HG02970 (cell line): ENCODE measurements at regions not wholly inside any gene's neighbourhood (a gene's known extent, or its start where the extent isn't known, plus 50 kb on each side); places are given as distances from the start of the nearest gene placed in this dataset.
"Not testable (repeated sequence)": the region's sequence is repeated elsewhere in the genome, so short reads cannot be mapped to it uniquely, and the experiment has no call there.

ENCODE experiments used
- ATAC-seq: cut with Tn5 transposase; IDR thresholded peaks from one replicate; pipeline ENCODE4 v1.9.1; 2021; ENCODE audit warnings: mild to moderate bottlenecking, moderate library complexity, moderate number of reproducible peaks; ENCODE audit not compliant: unreplicated experiment, low FRiP score

DNA sequence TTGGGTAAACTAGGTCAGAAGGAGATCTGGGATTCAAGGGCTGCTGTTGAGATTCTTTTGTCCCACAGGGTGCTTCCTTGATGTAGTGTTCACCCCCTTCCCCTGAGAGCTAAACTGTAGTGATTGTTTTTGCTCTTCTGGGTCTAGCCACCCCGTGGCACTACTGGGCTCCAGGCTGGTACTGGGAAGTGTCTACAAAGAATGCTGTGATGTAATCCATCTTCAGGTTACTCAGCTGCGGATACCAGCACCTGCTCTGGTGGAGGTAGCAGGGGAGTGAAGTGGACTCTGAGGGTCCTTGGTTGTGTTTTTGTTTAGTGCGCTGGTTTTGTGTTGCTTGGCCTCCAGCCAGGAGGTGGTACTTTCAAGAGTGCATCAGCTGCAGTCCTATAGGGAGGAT lies 365.5 kb downstream of the ZNF674 start:
- no peak for ATAC-seq

DNA sequence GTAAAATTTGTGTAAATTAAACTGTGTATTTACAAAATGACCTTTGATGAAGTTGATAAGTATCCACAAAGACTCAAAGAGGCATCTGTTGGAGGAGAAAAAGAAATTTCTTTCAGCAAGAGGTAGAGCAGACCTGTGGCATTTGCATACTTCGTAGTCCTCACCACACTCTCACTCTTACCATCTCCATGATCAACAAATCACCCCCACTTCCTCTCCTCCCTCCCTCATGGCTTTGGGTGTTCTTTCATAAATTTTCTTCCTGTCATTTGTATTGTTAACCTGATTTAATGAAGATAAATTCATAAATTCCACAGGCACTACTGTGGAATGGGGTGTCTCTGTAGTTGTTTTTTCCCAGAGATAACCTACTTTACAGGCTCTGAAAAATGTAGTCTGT lies 366.5 kb downstream of the ZNF674 start:
- no peak for ATAC-seq

DNA sequence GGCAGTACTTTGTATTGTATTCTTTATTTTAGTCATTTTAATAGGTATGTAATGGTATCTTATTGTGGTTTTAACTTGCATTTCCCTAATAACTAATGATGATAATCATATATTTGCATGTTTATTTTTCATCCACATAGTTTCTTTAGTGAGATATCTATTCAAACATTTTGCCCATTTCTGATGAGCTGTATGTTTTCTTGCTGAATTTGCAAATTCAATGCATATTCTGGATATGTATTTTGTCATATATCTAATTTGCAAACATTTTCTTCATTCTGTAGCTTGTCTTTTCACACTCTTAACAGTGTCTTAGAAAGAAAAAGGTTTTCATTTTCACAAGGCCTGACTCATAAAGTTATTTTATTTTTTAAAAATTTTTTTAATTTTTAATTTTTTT lies 372.1 kb downstream of the ZNF674 start:
- ATAC-seq, result no peak

DNA sequence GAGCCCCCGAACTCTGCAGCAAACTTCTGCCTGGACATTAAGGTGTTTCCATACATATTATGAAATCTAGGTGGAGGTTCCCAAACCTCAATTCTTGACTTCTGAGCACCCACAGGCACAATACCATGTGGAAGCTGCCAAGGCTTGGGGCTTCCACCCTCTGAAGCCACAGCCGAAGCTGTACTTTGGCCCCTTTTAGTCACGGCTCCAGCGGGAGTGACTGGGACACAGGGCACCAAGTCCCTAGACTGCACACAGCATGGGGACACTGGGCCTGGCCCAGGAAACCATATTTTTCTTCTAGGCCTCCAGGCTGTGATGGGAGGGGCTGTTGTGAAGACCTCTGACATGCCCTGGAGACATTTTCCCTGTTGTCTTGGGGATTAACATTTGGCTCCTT lies 373.8 kb downstream of the ZNF674 start:
- ATAC-seq, result not testable (repeated sequence)

DNA sequence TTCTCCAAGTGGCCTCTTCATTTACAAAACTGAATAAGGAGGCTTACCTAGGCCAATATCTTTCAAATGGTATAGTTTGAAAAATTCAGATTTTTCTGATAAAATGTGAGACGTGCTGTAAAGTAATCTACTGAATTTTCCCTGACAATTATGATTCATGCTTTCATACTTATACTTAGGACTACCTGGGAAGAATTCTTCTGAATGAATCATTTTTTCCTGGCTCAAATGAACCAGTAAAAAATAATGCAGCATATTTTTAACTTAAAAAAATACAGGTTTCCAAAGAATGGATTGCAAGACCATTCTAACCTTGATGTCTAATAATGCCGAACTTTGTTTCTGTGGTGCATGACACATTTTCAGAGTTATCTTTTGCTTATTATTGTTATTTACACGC lies 375.4 kb downstream of the ZNF674 start:
- ATAC-seq, result no peak

DNA sequence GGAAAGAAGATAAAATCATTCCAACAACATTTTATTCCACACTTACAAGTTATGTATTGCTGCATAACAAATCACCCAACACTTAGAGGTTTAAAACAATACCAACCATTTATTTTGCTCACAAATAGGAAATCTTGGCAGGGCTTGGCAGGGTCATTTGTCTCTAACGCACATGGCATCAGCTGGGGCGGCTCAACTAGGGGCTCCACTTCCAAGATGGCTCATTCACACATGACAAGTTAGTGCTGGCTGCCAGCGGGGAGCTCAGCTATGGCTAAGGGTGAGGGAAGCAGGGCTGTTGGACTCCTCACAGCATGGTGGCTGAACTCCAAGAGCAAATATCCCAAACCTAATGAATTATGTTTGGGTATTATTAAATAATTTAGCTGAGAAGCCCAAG lies 377.0 kb downstream of the ZNF674 start:
- no peak for ATAC-seq

DNA sequence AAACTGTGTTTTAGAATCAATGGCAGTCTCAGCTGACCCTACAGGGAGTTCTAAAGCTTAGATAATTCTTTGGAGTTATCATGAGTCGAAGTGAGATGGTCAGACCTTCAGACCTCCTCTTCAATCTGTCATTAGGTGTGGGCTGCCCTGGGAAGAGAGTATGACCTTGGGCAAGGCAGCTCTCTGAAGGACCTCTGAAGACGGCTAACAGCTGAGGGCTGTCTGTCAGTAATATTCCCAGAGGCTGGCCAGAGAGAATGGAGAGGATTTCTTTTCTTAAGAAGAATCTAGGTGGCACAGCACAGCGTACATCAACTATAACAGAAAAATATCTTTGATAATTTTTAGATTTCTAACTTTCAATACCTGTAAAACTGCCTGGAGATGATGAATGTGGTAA lies 379.4 kb downstream of the ZNF674 start:
- ATAC-seq, result no peak

DNA sequence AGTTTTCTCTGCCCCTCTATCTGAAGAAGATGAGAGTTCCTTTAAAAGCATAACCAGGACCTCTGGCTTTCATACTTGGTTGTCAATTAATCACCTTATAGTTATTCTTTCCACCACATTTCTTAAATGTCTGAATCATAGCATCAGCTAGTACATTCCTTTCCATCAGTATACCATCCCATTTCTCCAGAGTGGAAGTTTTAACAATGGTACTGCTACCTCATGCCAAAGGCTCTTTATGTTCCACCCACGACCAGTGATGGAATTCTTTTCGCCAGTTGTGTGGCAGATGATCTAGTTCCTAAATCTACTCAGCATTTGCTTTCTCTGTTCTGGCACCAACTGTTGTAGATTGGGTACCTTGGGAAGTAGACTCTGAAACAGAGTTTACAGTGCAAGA lies 379.8 kb downstream of the ZNF674 start:
- ATAC-seq, result no peak

DNA sequence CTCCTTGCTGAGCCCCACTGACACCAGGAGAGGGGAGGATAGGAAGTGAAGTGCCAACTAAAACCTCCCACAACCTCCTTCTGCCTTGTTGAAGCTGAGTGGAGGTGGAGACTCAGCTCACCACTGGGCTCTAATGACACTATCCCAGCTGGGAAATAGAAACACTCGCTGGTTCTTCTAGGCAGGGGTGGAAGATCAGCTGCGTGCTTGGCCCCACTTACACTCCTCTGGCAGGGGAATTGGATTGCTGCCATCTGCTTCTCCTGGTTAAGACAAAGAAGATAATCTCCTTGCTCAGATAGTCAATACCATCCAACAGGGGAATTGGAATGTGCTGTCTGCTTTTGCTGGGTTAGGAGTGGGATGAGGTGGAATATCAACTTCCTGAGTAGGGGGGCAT lies 392.5 kb downstream of the ZNF674 start:
- ATAC-seq, result no peak

DNA sequence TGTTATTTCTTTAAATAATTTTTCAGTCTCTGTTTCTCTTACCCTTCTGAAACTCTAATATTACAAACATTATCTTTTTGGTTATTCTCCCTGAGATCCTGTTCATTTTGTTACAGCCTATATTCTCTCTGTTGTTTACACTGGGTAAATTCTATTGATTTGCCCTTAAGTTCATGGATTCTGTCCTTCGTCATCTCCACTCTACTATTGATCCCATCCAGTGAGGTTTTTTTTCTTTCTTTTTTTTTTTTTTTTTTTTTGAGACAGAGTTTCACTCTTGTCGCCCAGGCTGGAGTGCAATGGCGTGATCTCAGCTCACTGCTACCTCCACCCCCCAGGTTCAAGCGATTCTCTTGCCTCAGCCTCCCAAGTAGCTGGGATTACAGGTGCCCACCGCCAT lies 393.9 kb downstream of the ZNF674 start:
- not testable (repeated sequence) for ATAC-seq

DNA sequence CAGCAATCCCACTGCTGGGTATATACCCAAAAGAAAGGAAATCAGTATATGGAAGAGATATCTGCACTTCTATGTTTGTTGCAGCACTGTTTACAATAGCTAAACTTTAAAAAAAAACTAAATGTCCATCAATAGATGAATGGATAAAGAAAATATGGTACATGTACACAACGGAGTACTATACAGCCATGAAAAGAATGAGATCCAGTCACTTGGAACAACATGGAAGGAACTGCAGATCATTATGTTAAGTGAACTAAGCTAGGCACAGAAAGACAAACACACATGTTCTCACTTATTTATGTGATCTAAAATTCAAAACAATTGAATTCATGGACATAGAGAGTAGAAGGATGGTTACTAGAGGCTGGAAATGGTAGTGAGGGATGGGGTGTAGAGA lies 400.7 kb downstream of the ZNF674 start:
- ATAC-seq, result no peak

DNA sequence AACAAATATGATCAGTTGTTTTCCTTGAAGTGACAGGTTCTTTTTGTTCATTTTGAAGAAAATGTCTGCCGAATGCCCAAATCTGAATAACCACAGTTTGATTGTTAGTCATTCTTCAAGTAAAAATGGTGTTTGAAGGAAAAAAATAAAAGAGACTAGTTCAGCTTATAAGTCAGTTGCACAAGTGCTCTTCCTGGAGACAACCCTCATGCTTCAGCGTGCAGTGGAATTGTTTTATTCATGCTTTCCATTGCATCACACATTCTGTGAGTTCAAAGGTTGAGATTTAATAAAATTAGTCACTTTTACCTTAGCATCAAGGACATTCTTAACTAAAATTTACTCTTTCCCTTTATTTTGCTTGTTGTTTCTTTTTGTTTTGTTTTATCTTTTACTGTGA lies 404.9 kb downstream of the ZNF674 start:
- ATAC-seq, result no peak

DNA sequence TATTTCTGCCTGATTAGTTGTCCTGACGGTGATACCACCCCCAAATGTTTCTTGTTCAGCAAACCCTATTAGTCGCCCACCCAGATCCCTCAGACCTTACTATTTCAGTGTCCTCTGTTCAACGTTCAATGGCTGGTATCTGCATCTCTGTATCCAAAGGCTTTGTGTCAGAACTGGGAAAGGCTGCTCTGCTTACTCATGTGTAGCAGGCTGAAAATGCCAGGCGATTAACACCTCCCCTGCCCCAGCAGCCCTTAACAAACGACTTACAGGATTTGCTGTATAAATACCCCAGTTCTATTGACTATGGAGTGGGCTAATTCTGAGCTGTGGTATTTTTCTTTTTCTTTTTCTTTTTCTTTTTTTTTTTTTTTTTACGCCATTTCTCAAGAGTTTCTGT lies 415.0 kb downstream of the ZNF674 start:
- ATAC-seq, result no peak

DNA sequence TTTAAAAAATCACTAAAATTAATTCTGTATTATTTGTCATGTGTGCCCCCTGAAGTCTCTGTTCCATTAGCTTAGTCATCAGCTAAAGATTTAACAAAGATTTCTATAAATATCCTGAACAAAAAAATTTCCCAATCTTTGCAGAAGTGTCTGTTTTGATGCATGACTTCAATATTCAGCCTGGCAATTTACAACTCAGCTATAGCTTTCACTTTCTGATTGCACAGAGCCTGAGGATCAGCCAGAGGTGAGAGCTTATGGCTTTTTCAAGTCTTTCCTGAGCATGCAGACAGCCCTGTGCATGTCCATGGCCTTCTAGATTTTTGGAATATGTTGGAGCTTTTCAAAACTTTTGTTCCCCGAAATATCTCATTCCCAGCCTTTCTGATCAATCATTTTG lies 420.1 kb downstream of the ZNF674 start:
- no peak for ATAC-seq

DNA sequence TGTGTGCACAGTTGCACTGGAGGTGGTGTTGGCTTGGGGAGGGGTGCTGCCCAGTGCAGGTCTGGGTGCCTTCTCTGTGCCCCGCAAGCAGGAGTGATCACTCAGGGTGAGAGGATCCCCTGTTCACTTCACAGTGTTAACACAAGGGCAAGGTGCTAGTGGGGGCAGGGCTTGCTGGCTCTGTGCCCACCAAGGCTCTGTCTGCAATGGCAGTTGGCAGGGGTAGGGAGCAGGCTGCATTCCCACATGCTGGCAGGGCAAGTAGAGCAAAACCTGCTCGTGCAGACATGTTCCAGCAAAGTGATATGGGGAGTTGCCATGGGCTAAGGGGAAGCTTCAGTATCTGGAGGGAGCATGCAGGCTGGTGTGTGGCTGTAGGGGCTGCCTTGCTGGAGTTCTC lies 428.0 kb downstream of the ZNF674 start:
- no peak for ATAC-seq

DNA sequence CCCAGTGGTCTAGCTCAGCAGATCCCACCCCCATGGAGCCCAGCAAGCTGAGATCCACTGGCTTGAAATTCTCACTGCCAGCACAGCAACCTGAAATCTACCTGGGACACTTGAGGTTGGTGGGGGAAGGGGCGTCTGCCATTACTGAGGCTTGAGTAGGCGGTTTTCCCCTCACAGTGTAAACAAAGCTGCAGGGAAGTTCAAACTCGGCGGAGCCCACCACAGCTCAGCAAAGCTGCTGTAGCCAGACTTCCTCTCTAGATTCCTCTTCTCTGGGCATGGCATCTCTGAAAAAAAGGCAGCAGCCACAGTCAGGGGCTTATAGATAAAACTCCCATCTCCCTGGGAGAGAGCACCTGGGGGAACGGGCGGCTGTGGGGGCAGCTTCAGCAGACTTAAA lies 457.9 kb downstream of the ZNF674 start:
- not testable (repeated sequence) for ATAC-seq

DNA sequence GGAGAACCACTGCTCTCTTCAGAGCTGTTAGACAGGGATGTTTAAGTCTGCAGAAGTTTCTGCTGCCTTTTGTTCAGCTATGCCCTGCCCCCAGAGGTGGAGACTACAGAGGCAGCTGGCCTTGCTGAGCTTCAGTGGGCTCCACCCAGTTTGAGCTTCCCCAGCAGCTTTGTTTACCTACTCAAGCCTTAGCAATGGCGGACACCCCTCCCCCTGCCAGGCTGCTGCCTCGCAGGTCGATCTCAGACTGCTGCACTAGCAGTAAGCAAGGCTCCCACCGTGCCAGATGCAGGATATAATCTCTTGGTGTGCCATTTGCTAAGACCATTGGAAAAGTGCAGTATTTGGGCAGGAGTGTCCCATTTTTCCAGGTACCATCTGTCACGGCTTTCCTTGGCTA lies 465.1 kb downstream of the ZNF674 start:
- not testable (repeated sequence) for ATAC-seq

DNA sequence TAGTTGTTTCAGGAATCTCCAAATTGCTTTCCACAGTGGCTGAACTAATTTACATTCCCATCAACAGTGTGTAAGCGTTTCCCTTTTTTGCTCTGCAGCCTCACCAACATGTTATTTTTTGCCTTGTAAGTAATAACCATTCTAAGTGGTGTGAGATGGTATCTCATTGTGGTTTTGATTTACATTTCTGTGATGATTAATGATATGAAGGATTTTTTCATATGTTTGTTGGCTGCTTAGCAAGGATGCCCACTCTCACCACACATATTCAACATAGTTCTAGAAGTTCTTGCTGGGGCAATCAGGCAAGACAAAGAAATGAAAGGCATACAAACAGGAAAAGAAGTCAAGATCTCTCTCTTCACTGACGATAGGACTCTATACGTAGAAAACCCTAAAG lies 472.4 kb downstream of the ZNF674 start:
- ATAC-seq, result no peak

DNA sequence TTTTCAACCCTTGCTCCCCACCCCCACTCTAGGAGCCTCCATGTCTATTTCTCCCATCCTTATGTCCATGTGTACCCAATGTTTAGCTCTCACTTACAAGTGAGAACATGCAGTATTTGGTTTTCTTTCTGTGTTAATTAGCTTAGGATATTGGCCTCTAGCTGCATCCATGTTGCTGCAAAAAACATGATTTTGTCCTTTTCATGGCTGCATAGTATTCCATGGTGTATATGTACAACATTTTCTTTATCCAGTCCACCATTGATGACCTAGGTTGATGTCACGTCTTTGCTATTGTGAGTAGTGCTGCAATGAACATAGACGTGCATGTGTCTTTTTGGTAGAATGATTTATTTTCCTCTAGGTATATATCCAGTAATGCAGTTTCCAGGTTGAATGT lies 472.8 kb downstream of the ZNF674 start:
- ATAC-seq, result no peak

DNA sequence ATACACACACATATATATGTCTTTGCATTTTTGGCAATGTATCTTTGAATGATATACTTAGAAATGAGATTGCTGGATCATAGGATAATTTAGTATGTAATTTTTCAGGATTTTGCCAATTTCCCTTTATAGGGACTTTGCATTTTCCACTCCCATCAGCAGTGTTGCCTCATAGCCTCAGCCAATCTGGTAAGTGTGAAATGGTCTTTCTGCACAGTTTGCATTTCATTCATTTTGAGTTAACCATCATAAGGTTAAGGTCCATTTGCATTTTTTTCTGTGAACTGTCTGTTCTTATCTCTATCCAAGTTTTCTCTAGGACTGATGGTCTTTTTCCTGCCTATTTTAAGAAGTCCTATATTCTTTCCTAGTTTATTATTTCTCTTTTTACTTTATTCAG lies 474.8 kb downstream of the ZNF674 start:
- ATAC-seq, result no peak

DNA sequence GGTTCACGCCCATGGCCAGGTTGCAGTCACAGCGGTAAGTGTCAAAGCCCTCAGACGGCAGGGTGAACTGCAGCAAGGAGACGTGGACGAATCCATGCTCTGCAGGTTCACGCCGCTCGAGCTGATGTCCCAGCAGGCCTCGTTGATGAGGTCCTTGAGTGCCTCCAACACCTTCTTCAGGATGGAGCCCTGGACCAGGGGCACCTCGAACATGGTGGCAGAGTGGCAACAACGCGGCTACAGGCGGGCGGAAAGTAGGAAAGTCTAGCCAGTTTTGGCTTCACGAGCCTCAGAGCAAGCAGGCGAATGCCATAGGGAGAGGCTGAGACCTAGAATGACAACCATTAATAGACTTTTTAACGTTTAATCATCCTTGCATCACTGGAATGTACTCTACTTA lies 485.9 kb downstream of the ZNF674 start:
- no peak for ATAC-seq

DNA sequence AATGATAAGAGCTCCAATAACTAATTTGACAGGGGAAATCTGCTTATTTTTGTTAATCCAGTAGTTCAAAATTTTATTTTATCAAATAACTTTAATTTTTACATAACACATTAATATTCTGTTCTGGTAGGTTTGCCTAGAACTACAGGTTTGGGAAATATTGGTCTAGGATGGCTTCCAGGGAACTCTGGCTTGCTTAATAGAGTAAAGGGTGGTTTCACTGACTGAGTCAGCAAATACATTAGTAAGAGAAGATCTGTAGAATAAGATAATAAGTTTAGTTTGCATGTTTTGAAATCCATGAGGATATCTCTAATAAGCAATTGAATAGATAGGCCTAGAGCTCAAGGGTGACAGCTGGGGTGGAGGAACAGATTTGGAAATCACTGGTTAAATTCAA lies 500.7 kb downstream of the ZNF674 start:
- no peak for ATAC-seq

DNA sequence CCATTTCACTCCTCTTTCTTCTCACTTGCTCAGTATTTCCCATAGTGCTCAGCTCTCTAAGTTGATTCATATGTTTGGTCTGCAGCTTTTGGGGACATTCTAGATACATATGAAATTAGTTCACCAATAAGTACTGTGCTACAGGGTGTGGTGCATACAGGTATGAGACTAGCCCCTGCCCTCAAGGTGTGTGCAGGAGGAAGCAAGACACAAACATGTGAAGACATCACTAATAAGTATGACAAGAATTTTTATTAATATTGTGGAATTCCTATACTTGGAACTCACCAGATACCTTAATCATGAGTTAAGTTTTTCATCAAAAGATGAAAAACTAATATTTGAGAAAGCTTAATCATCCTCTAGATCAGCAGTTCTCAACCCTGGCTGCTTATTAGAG lies 505.2 kb downstream of the ZNF674 start:
- no peak for ATAC-seq

DNA sequence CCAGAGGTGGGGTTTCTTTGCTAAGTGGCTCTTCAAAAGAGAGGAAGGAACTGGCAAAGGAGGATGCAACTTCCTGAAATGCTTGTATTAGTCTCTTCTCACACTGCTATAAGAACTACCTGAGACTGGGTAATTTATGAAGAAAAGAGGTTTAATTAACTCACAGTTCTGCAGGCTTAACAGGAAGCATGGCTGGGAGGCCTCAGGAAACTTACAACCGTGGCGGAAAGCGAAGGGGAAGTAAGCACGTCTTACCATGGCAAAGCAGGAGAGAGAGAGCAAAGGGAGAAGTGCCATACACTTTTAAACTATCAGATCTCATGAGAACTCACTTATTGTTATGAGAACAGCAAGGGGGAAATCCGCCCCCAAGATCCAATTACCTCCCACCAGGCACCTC lies 505.7 kb downstream of the ZNF674 start:
- no peak for ATAC-seq
